ENCODE measurements at regions not wholly inside any gene's neighbourhood (a gene's known extent, or its start where the extent isn't known, plus 50 kb on each side); places are given as distances from the start of the nearest gene placed in this dataset.

DNA sequence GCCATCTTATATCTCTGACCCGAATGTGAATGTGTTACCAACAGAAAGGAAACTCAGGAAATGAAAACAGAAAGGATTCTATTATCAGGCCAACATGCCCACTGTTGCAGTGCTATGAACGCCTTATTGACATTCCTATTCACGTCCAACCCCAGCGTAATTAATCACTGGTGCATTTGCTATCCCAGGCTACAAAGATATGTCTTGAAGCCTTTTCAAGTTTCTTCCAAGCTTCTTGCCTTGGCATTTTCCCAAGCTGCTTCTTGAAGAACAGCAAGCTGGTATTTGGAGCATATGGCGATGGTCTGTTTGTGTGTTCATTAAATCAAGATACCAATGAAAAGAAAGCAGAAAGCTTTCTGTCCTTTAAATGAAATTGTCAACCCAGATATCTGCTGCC, 579.2 kb upstream of the ZNF462 start:
- TF ChIP-seq YY1 (IDR thresholded peaks at IDR 0.05; ENCODE audit: insufficient read depth, insufficient read length) = no peak
- no peak for TF ChIP-seq SUZ12 (IDR thresholded peaks at IDR 0.05; ENCODE audit: extremely low read depth, insufficient read depth, insufficient read length)
- TF ChIP-seq ZNF274 (IDR thresholded peaks at IDR 0.05; ENCODE audit: low read depth, low read length) = no peak
